Mesothelial cell of epicardium (in vitro differentiated cells): ENCODE measurements at regions not wholly inside any gene's neighbourhood (a gene's known extent, or its start where the extent isn't known, plus 50 kb on each side); places are given as distances from the start of the nearest gene placed in this dataset.
A peak's percentile ranks its signal among the peaks of the same experiment; 100 is the strongest.

ENCODE experiments used
- DNase-seq, 2 experiments: peaks; one replicate each; pipeline ENCODE4 v3.0.0; 2021; ENCODE audit warnings: low spot score in 2 of 2; ENCODE audit not compliant: unreplicated experiment in 2 of 2
- H3K27ac Mint-ChIP-seq: 2 replicates; pipeline ENCODE4 v1.8.0; 2021; ENCODE audit warnings: mixed read lengths
- H3K27me3 Mint-ChIP-seq: 2 replicates; pipeline ENCODE4 v1.8.0; 2021; ENCODE audit warnings: low read depth, mixed read lengths
- H3K36me3 Mint-ChIP-seq: 2 replicates; pipeline ENCODE4 v1.8.0; 2021; ENCODE audit warnings: mixed read lengths
- H3K4me1 Mint-ChIP-seq: 2 replicates; pipeline ENCODE4 v1.8.0; 2021; ENCODE audit warnings: mixed read lengths
- H3K4me3 Mint-ChIP-seq: 2 replicates; pipeline ENCODE4 v1.8.0; 2021; ENCODE audit warnings: mild to moderate bottlenecking, moderate library complexity, mixed read lengths
- H3K9me3 Mint-ChIP-seq: 2 replicates; pipeline ENCODE4 v1.8.0; 2021; ENCODE audit warnings: mixed read lengths
- TF ChIP-seq, protein P1 (sequence below): fragments of 200-600 bp; sonication (generic); IDR thresholded peaks from one replicate; pipeline ENCODE4 v1.5.0; 2021; ENCODE audit warnings: antibody characterized with exemption; ENCODE audit not compliant: unreplicated experiment

DNA sequence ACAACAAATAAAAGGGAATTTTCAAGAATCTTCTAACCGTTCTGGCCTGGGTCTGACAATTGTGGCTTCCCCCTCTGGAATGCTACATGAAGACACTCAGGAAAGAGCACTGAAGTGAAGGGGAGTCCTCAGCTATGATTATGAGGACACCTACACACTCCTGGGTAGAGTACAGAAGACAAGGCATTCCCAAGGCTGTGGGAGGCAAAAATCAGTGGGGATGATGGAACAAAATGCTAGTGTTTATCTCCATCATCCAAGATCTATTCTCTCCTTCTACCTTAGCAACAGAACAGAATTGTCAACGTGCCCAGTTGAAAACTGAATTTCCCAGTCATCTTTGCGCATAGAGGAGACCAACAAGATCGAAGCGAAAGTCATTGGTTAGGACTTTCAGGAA is 130.1 kb upstream of the LARP1 start:
- H3K36me3 Mint-ChIP-seq: no peaks in the 10 kb centered on the region
- H3K4me1 Mint-ChIP-seq: peaks cover 20% of the 10 kb centered on the region
- DNase-seq: no peak
- H3K27me3 Mint-ChIP-seq: peaks cover 4% of the 10 kb centered on the region
- TF ChIP-seq, protein P1, sequence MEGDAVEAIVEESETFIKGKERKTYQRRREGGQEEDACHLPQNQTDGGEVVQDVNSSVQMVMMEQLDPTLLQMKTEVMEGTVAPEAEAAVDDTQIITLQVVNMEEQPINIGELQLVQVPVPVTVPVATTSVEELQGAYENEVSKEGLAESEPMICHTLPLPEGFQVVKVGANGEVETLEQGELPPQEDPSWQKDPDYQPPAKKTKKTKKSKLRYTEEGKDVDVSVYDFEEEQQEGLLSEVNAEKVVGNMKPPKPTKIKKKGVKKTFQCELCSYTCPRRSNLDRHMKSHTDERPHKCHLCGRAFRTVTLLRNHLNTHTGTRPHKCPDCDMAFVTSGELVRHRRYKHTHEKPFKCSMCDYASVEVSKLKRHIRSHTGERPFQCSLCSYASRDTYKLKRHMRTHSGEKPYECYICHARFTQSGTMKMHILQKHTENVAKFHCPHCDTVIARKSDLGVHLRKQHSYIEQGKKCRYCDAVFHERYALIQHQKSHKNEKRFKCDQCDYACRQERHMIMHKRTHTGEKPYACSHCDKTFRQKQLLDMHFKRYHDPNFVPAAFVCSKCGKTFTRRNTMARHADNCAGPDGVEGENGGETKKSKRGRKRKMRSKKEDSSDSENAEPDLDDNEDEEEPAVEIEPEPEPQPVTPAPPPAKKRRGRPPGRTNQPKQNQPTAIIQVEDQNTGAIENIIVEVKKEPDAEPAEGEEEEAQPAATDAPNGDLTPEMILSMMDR: no peak
- H3K27ac Mint-ChIP-seq: peak overlapping the region; percentile 2
- H3K9me3 Mint-ChIP-seq: no peaks in the 10 kb centered on the region
- H3K4me3 Mint-ChIP-seq: no peak overlapping the region

DNA sequence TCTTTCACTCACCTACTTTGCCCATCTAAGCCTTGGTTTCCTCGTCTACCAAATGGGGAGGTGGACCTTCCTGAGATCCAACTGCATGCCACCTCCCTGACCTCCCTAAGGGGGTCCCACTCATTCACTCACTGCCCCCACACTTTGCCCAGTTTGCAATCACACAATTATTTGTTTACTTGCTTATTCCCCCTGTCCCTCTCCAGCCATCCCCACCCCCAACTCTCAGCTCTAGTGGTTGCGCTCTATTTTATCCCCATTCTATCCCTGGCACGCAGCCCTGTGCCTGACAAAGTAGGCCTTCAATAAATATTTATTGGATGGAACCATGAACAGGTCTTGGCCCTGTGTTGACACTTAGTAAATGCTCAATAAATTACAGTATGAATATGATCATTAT is 130.8 kb upstream of the LARP1 start:
- DNase-seq: no peak
- no peak overlapping the region for H3K4me3 Mint-ChIP-seq
- peaks cover 20% of the 10 kb centered on the region for H3K4me1 Mint-ChIP-seq
- H3K27me3 Mint-ChIP-seq: peaks cover 3% of the 10 kb centered on the region
- H3K36me3 Mint-ChIP-seq: no peaks in the 10 kb centered on the region
- H3K27ac Mint-ChIP-seq: no peak overlapping the region
- H3K9me3 Mint-ChIP-seq: no peaks in the 10 kb centered on the region
- TF ChIP-seq, protein P1: no peak

- Mint-ChIP-seq H3K27me3 (no peaks in the 10 kb centered on the region), H3K4me3 (no peak overlapping the region), H3K36me3 (no peaks in the 10 kb centered on the region), H3K4me1 (no peaks in the 10 kb centered on the region), H3K9me3 (no peaks in the 10 kb centered on the region), H3K27ac (no peak overlapping the region)
- TF ChIP-seq, protein P1: no peak
- DNase-seq: no peak
Observed at GRCh38 chr5:154620411-154620810, 134.8 kb upstream of the LARP1 start.

DNA sequence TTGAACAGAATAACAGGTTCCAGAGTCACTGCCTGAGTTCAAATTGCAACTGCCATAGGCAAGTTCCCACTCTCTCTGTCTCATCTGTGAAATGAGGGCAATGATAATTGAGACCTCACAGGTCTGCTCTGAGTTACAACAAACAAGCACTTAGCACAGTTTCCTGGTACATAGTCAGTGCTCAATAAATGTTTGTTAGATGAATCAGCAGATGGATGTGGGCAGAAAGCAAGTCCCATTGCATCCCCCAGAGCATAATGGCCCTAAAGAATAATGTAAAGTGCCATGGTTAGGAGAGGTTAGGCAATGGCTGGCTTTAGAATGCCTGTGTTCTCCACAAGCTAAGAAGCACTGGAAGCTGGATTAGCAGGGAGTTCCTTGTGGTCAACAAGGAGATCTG is 136.5 kb upstream of the LARP1 start:
- no peaks in the 10 kb centered on the region for H3K9me3 Mint-ChIP-seq
- H3K4me3 Mint-ChIP-seq: no peak overlapping the region
- H3K4me1 Mint-ChIP-seq: no peaks in the 10 kb centered on the region
- H3K27ac Mint-ChIP-seq: no peak overlapping the region
- H3K36me3 Mint-ChIP-seq: no peaks in the 10 kb centered on the region
- TF ChIP-seq, protein P1: no peak
- no peaks in the 10 kb centered on the region for H3K27me3 Mint-ChIP-seq
- no peak for DNase-seq

GRCh38 chr5:154614595-154614994 is 136.6 kb upstream of the HAND1 start:
- DNase-seq: no peak
- no peak overlapping the region for H3K4me3 Mint-ChIP-seq
- peaks cover 23% of the 10 kb centered on the region for H3K27me3 Mint-ChIP-seq
- no peaks in the 10 kb centered on the region for H3K9me3 Mint-ChIP-seq
- no peak overlapping the region for H3K27ac Mint-ChIP-seq
- H3K4me1 Mint-ChIP-seq: peaks cover 8% of the 10 kb centered on the region
- TF ChIP-seq, protein P1: no peak
- no peaks in the 10 kb centered on the region for H3K36me3 Mint-ChIP-seq

- Mint-ChIP-seq H3K4me3 (no peak overlapping the region), H3K27ac (no peak overlapping the region), H3K4me1 (peaks cover 11% of the 10 kb centered on the region), H3K36me3 (no peaks in the 10 kb centered on the region), H3K27me3 (peaks cover 23% of the 10 kb centered on the region), H3K9me3 (no peaks in the 10 kb centered on the region)
- TF ChIP-seq, protein P1: no peak
- DNase-seq: no peak
Observed at GRCh38 chr5:154614125-154614524, 136.1 kb upstream of the HAND1 start.
